ENCODE measurements at regions not wholly inside any gene's neighbourhood (a gene's known extent, or its start where the extent isn't known, plus 50 kb on each side); places are given as distances from the start of the nearest gene placed in this dataset.

DNA sequence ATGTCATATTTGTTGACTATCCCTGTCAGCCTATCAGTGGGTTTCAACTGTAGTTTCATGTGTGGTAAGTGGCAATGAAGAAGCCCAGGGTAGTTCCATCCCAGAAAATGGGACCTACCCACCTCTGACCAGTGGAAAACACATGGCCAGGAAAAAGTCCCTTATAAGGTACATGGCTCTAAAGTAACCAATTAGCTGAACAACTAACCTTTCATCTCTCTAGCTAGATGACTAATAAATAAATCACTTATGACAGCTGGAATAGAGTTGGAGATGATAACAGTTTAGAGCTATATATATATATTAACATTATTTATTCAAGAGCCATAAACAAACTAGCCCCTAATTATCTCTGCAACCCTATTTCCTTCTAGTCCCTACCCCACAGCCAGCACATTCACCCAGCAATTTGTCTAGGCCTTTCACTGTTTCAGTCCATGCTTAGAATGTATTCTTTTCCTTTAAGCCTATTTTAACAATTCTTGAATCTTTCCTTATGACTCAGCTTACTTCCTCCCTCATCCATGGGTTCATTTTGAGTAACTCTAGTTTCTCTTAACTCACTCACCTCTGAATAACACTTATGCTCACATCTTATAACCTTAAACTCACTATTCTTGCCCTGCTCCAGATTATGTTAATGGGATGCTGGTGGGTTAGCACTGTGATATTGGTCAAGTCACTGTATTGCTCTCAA is 83.7 kb downstream of the TNFSF18 start:
- H3K27ac Mint-ChIP-seq = peak overlapping the region; percentile 1
- H3K4me3 Mint-ChIP-seq = no peak overlapping the region
- H3K9me3 Mint-ChIP-seq = no peaks in the 10 kb centered on the region
- peaks cover 12% of the 10 kb centered on the region for H3K4me1 Mint-ChIP-seq
- H3K27me3 Mint-ChIP-seq = no peaks in the 10 kb centered on the region
- H3K36me3 Mint-ChIP-seq = no peaks in the 10 kb centered on the region

DNA sequence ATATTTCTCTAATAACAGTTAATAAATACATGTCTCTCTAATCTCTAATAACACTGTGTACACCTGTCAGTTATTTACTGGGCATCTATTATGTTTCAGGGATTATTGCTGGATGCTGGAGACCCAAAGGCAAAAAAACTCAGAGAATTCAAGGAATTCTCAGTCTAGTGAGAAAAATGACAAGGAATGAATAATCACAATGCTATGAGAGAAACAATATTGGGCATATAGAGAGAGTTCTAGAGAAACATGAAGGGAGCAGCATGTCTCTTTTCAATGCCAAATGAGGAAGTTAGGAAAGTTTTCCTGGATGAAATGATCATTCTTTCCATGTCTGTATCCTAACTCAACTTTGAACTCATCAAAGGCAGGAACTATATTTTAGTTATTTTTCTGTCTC is 82.8 kb downstream of the TNFSF18 start:
- Mint-ChIP-seq H3K4me3 (no peak overlapping the region), H3K4me1 (peaks cover 12% of the 10 kb centered on the region), H3K27me3 (no peaks in the 10 kb centered on the region), H3K36me3 (no peaks in the 10 kb centered on the region), H3K27ac (no peak overlapping the region), H3K9me3 (no peaks in the 10 kb centered on the region)

DNA sequence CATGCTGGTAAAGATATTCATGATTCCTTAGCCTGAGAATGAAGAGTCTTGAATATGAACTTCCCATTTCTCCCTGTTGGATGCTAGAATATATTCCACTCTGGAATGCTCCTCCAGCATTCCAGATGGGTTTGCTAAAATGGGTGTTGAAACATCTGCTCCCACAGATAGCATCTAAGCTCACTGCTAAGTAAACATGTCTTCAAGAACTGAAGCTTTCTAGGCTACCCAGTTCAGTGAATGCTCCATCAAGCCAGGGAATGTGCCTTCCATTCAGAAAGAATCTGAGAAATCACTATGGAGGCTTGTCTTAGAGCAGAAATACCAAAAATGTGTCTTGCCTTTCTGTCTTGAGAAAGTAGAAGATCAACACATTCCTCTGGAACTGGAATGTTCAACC is 81.1 kb downstream of the TNFSF18 start:
- no peaks in the 10 kb centered on the region for H3K36me3 Mint-ChIP-seq
- no peak overlapping the region for H3K4me3 Mint-ChIP-seq
- no peaks in the 10 kb centered on the region for H3K9me3 Mint-ChIP-seq

DNA sequence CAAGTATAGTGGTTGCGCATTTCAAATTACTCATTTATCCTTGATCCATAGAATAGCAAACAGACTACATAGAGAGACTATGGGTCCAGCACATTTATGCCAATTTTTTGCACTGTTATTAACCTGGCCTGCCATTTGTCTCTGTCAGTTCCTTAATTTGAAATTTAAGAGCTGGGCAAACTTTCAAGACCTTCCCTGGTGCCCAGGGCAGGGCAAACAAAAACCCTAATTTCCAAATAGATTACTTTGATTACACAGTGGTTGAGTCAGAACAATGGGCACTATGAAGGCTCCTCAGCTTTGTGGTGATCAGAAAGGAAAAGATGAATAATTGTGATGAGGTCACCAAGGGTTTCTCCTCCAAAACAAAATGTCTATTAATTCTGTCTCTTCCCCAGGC is 80.6 kb downstream of the TNFSF18 start:
- Mint-ChIP-seq H3K36me3 (peaks cover 1% of the 10 kb centered on the region), H3K9me3 (no peaks in the 10 kb centered on the region), H3K4me3 (no peak overlapping the region), H3K27ac (no peak overlapping the region), H3K4me1 (peaks cover 12% of the 10 kb centered on the region), H3K27me3 (no peaks in the 10 kb centered on the region)

More for the DNA sequence above, 81.1 kb downstream of the TNFSF18 start:
- Mint-ChIP-seq H3K27me3 (no peaks in the 10 kb centered on the region), H3K4me1 (peaks cover 12% of the 10 kb centered on the region), H3K27ac (no peak overlapping the region)

DNA sequence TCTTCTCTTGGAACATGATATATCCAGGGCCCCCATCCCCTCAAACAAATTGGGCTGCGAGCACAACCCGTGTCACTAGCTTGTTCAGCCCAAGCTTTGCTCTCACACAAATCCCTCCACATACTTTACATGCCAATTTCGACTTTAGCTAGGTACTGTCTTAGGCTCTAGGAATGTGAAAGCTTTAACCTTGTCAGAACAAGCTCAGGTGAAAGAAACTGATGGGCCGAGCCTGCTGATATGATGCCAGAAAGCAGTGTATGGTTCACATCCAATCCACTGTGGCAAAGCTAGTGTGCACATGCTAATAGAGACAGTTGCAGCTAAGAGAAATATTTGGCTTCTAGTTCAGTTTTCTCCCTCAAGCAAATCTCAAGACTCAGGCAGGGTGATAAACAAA is 79.5 kb downstream of the TNFSF18 start:
- Mint-ChIP-seq H3K4me3 (no peak overlapping the region), H3K27ac (no peak overlapping the region), H3K27me3 (no peaks in the 10 kb centered on the region), H3K36me3 (peaks cover 1% of the 10 kb centered on the region), H3K9me3 (no peaks in the 10 kb centered on the region), H3K4me1 (peaks cover 12% of the 10 kb centered on the region)

DNA sequence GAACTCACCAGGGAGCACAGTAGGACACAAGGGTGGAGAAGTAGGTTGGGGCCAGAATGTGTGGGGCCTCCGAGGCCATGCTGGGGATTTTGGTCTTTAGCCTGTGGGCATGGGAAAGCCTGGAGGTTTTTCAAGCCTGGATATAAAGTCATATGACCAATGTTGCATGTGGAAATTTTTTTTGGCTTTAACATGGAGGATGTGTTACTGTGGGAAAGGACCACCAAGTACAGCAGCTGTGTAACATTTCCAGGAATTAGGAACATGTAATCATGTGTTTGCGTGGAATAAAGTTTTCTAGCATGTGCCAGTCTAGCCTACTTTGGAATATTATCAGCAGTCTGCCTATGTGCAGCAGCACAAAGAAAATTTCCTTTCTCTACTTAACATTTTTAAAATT is 78.5 kb downstream of the TNFSF18 start:
- no peaks in the 10 kb centered on the region for H3K27me3 Mint-ChIP-seq
- H3K4me1 Mint-ChIP-seq = peaks cover 6% of the 10 kb centered on the region
- H3K36me3 Mint-ChIP-seq = peaks cover 1% of the 10 kb centered on the region
- H3K27ac Mint-ChIP-seq = no peak overlapping the region
- H3K4me3 Mint-ChIP-seq = no peak overlapping the region
- H3K9me3 Mint-ChIP-seq = no peaks in the 10 kb centered on the region

DNA sequence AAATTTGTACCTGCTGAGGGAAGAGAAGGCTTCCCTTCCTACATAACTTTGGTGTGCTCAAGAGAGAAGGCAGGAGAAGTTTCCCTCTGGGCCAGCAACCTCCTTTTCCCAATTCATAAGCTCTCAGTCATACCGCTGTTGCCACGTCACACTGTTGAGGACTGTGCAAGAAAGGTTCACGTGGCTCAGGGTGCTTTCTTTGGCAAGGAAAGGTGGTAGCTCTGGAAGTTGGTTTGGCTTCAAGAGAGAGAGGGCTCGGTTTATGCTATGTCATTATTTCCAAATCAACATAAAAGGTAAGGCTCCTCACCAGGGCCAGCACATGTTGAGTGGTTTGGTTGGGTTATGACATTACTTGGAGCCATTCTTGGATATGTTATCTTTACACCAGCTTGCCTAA is 77.3 kb downstream of the TNFSF18 start:
- Mint-ChIP-seq H3K4me3 (no peak overlapping the region), H3K27ac (no peak overlapping the region), H3K4me1 (no peaks in the 10 kb centered on the region), H3K27me3 (no peaks in the 10 kb centered on the region), H3K9me3 (no peaks in the 10 kb centered on the region), H3K36me3 (peaks cover 1% of the 10 kb centered on the region)

DNA sequence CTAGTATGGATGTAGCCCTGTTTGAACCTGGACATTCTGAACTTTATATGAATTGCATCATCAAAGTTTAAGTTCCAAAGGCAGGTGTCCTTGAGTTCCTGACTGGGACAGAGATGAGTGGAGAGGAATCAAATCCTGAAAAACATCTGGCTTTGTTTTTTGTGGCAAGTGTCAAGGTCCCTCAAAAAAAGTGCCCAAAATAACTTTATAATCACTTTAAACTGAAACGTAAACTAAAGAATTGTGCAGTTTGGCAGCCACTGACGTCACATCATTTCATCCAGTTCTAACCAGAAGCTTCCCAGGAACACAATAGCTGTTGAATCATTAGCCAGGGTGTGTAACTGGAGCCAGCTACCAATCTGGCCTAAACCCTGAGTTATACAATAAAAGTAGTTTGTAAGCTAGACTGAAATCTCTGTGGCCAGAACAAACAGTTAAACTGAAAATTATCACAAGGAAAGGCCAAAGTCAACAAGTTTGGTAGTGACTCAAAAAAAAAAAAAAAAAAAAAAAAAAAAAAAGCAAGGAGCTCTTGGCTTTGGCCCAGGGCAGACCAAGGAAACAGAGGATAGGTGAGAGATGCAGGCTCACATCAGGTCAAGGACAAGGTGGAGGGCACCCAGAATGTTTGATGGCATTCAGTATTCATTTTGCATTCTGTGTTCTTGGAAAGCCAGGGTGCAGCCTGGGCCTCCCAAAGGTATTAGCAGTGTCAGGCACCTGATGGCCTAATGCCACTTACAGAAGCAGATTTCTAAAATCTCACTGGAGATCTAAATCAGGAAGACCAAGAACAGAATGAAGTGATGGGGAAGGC is 74.3 kb downstream of the TNFSF18 start:
- no peak overlapping the region for H3K4me3 Mint-ChIP-seq
- H3K27ac Mint-ChIP-seq = no peak overlapping the region
- no peaks in the 10 kb centered on the region for H3K4me1 Mint-ChIP-seq
- H3K27me3 Mint-ChIP-seq = no peaks in the 10 kb centered on the region
- no peaks in the 10 kb centered on the region for H3K9me3 Mint-ChIP-seq
- peaks cover 1% of the 10 kb centered on the region for H3K36me3 Mint-ChIP-seq

DNA sequence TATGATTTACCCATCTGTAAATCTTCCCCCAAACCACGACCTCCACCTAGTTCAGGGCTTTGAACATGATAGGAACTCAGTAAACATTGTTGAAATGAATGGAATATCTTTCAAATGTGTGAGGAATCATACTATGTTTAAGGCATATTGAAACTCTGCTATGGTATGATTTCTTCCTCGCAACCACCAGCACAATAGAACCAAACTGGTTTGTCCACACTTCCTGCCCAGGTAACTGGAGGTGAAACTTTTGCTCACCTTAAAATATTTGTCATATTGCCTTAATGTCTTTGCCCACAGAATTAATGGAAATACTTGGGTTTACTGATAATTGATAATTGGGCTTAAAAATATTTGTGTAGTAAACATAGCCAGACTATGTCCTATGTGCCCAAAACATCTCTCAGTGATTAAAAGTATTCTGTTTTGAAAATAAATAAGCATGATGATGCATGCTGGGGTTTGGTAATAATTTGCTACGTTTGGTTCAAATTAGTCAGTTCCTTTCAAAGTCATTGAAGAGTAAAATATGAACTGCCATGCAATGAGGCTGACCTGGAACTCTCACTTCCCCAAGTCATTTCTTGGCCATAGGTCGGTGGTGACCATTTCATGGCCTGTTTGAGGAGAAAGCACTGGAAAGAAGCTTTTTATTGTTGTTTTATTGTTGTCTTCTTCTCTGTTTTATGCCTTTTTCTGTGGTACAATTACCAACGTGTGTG is 73.3 kb downstream of the TNFSF18 start:
- no peak overlapping the region for H3K4me3 Mint-ChIP-seq
- no peaks in the 10 kb centered on the region for H3K4me1 Mint-ChIP-seq
- H3K9me3 Mint-ChIP-seq = no peaks in the 10 kb centered on the region
- no peak overlapping the region for H3K27ac Mint-ChIP-seq
- H3K36me3 Mint-ChIP-seq = peaks cover 1% of the 10 kb centered on the region
- no peaks in the 10 kb centered on the region for H3K27me3 Mint-ChIP-seq

DNA sequence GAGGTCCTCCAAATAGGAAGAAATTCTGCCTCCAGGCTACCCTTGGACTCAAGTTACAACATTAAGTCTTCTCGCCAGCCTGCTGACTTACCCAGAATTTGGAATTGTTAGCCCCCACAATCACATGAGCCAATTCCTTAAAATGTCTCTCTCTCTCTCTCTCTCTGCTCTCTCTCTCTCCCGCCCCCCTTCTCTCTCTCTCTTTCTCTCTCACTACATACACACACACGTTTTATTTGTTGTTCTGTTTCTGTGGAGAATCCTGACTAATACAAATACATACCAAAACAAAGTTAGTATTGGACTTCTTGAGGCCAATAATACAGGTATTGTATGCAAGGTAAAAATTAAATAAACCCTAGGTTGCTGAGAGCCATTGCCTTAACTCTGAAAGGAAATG is 72.1 kb downstream of the TNFSF18 start:
- Mint-ChIP-seq H3K4me3 (no peak overlapping the region), H3K27me3 (no peaks in the 10 kb centered on the region), H3K27ac (no peak overlapping the region), H3K36me3 (peaks cover 1% of the 10 kb centered on the region), H3K4me1 (no peaks in the 10 kb centered on the region), H3K9me3 (no peaks in the 10 kb centered on the region)

DNA sequence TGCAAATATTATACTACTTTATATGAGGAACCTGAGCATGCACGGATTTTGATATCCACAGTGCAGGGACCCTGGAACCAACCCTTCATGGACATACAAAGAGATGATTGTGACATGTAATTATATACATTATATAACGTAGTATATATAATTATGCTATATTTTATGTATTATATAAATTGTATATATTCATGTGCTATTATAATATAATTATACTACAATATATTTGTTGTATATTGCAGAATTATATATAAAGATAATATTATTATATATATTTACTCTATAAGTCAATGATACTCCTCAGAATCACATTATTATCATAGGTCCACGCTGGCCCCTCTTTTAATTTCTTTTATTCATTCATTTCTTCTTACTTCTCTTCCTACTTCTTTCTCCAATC is 70.9 kb downstream of the TNFSF18 start:
- Mint-ChIP-seq H3K27ac (no peak overlapping the region), H3K36me3 (peaks cover under 1% of the 10 kb centered on the region), H3K27me3 (no peaks in the 10 kb centered on the region), H3K4me3 (no peak overlapping the region), H3K9me3 (no peaks in the 10 kb centered on the region), H3K4me1 (no peaks in the 10 kb centered on the region)

DNA sequence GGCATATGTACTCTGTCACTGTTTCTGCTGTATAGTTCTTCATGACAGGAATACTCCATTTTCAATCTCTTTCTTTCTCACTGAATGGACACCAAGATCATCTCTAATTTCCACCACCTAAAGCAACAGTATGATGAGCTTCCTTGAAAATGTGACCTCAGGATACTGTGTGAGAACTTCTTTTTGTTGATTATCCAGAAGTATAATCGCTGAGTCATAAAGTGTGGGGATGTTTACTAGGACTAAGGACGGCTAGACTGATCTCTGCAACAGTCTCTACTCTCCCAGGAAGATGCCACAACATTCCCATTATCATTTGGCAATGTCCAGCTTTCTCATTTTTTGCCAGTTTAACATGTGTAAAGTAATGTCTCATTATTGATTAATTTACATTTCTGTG is 70.3 kb downstream of the TNFSF18 start:
- no peaks in the 10 kb centered on the region for H3K4me1 Mint-ChIP-seq
- no peak overlapping the region for H3K27ac Mint-ChIP-seq

DNA sequence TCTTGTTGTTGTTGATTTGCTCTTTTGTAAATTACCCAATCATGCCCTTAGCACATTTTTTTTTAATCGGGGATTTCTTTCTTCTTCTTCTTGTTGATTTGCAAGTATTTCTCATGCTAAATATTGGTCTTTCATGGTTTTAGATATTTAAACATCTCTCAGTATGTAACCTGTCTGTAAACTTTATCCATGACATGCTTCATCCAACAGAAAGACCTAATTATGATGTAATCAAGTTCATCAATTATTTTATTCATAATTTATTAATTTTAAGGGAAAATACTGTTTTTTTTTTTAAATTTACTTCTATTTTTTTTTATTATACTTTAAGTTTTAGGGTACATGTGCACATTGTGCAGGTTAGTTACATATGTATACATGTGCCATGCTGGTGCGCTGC is 69.8 kb downstream of the TNFSF18 start:
- Mint-ChIP-seq H3K27ac (no peak overlapping the region), H3K9me3 (no peaks in the 10 kb centered on the region), H3K4me3 (no peak overlapping the region), H3K27me3 (no peaks in the 10 kb centered on the region), H3K4me1 (no peaks in the 10 kb centered on the region), H3K36me3 (no peaks in the 10 kb centered on the region)

More for the DNA sequence above, 70.3 kb downstream of the TNFSF18 start:
- H3K9me3 Mint-ChIP-seq = no peaks in the 10 kb centered on the region
- no peak overlapping the region for H3K4me3 Mint-ChIP-seq
- H3K27me3 Mint-ChIP-seq = no peaks in the 10 kb centered on the region
- H3K36me3 Mint-ChIP-seq = no peaks in the 10 kb centered on the region

All from activated naive CD4-positive, alpha-beta T cell treated with anti-CD3 and anti-CD28 coated beads, Interleukin-2, amount 50 U/mL, for 24 hours (primary cell).